Head of caudate nucleus (tissue), 42 donors: ENCODE measurements at regions not wholly inside any gene's neighbourhood (a gene's known extent, or its start where the extent isn't known, plus 50 kb on each side); places are given as distances from the start of the nearest gene placed in this dataset.
A peak's percentile ranks its signal among the peaks of the same experiment; 100 is the strongest.

Source experiments
- DNase-seq, 42 donors: peaks; one replicate each; pipeline versions ENCODE4 v3.0.0 to v3.0.0-alpha.2; 2020 to 2021; ENCODE audit warnings: mixed read lengths in 7 of 42
- intact Hi-C: fragments of 100-400 bp; cut with DNase I; formaldehyde crosslinking; loops from one replicate; pipeline ENCODE4 v1.15.0; 2022

DNA sequence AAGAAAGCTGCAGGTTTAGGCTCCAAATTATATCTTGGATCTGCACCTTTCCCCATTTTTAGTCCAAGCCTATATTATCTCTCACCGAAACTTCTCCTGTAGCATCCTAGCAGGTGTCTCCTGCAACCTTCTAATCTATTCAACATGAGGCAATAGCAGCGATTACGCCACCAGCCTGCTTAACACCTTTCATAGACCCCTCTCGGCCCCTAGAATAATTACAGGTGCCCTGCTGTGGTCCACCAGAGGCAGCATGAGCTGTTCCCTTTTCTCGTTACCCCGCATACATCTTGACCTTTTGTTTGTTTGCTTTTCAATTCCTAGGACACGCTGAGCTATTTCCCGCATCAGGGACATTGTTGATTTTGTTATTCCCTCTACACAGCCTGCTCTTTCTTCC is 361.9 kb downstream of the CYRIA start:
- intact Hi-C loops = no loop called here
- no peak for DNase-seq

DNA sequence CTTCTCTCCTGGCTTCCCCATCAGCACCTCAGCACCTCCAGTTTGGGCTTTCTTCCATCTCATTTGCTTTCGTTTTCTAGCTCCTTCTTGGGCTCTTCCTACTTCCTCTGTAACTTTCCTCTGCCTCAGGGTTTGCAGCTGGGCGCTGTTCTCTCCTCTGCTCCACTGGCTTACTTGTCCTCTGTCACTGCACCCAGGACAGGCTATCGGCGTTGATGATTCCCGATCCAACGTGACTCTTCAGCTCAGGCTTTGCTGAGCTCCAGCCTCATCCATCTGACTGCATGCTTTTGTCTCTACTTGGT is 362.4 kb downstream of the CYRIA start:
- intact Hi-C loops = no loop called here
- DNase-seq = peak in 1 of 42 donors; percentile 38

DNA sequence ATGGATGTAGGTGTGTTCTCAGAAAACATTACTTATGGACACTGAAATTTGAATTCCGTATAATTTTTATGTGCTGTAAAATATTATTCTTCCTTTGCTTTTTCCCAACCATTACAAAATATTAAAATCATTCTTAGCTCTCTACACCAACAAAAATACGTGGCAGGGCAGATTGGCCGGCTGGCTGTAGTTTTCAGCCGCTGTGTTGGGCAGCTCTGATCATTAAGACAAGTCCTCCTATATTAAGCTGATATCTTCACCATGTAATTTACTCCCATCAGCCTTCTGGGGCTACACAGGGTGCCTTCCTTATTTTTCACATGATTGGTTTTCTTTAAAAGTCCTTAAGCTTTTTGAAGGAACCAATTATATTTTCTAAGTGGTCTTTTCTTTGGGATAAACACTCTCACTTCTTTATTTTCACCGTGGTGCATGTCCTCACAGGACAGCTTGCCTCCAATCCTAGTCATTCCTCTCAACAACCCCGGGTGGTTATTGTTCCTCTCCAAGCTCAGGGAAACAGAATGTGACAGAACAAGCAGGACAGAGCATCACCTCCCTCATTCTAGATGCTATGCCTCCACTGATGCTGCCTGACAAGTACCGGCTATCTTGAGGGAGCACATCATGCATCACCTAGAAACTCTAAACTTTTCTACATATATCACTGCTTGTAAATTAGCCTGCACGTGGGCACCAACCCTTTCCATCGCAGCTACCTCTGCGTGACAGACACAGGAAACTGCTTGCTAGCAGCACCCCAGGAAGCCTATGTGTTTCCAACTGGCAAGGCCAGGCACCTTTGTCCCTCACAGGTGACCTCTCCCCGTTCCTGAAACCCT is 362.3 kb downstream of the MYCN start:
- DNase-seq = peak in 1 of 42 donors; percentile 24
- intact Hi-C loops = no loop called here

DNA sequence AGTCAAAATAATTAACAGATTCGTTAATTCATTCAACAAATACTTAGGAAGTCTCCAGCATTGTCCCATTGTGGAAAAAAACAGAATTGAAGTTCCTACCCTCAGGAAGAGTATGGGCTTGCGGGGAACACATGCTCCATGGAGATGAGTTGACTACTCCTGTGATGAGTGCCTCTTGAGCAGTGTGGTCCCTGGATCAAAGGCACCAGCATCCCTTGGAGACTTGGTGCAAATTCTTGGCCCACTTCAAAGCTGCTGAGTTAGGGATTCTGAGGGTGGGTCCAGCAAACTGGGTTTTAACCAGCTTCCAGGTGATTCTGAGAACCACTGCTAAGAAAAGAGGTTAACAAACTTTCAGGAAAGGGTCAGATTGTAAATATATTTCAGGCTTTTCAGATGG is 361.6 kb downstream of the MYCN start:
- peak in 2 of 42 donors; percentile 20 to 24 for DNase-seq
- intact Hi-C loops = no loop called here

DNA sequence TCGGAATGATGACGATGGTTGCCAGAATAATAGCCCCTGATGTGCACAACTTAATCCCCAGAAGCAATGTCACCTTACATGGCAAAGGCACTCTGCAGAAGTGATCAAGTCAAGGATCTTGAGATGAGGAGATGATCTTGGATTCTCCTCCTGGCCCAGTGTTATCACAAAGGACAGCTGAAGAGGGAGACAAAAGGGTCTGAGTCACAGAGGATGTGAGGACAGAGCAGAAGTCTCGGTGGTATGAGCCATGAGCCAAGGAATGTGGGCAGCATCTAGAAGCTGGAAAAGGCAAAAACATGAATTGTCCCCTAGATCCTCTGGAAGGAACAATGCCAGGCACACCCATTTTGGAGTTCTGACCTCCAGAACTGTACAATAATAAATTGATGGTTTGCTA is 358.5 kb downstream of the MYCN start:
- intact Hi-C loops = no loop called here
- peak in 1 of 42 donors; percentile 12 for DNase-seq

DNA sequence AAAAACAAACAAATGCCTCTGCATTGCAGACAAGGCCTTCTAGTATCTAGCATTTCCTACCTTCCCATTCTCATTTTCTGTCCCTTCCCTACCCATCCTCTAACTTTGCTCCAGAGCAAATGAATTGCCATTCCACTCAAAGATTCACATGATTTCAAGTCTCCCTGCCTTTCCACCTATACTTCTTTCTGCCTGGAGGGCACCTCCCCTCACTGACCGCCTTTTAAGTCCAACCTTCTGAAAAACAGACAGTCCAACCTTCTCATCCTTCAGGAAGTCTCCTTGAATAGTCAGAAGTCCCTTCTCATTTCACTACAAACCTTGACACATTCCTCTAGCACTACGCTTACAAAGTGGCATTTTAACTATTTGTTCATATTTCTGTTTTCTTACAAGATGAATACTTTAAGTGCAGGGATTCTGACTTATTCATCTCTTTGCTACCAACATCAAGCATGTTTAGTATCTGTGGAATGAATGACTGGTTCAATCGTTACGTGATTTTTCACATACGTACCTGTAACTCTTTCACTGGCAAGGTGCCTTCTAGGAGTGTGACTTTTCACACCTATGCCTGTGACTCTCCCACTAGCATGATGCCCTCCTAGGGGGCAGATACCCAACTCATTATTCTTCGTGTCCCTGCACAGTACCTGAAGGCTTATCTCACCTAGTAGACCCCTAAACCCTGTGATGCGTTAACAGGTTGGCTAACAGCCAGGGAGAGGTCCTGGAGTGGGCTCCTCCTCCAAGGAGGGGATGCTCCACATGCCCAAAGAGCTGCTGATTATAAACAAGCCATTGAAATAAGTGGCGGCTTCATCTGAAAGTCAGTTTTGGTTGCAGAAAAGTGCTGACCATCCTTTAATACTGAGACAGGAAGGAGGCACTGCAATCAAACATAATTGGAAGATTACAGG is 356.2 kb downstream of the MYCN start:
- intact Hi-C loops = no loop called here
- DNase-seq = peak in 1 of 42 donors; percentile 26

DNA sequence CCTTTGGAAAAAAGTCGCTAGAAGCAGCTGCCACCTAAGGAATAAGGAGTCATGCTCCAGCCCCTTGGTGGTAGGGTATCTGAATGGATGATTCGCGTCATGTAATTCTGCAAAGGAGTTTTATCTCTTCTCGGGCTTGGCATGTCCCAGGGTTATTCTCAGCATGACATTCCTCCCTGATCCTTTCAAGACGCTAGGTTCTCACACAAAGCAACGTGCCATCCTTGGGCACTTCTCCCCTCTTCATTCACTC is 355.6 kb downstream of the MYCN start:
- DNase-seq = peak in 1 of 42 donors; percentile 10
- intact Hi-C loops = no loop called here

DNA sequence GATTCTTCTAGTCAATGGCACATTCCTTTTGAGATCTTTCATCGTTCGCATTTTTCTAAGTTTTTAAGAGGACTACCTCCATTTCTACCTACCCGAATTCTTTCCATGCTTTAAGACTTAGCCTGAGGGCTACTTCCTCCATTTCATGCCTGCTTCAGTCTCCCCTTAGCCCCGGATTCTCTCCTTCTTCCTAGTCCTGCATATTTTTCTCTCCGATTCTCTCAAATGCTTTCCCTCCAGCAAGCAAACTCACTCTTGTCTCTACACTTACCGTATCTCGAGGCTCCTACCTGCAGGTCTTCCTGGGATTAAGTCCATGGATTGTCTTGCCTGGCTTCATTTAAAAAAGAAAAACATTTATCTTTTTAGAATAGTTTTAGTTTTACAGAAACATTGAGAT is 354.4 kb downstream of the MYCN start:
- DNase-seq = peak in 1 of 42 donors; percentile 5
- intact Hi-C loops = no loop called here

DNA sequence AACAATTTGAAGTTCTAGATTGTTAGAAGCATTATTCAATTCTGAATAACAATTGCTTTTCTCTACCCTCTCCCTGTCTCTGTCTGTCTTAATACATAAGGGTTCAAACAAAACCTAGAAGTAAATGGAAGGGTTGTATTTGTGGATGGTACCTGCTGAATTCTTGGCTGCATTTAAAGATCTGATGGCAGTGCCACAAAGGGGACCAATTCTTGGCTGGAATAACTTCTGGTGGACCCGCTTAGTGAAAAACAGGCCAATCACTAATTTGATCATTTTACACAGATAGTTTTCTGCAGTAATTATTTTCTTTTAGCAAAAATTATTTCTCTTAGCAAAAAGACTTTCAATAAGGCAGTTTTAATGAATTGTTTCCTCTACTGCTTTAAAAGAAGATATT is 353.5 kb downstream of the MYCN start:
- DNase-seq = peak in 1 of 42 donors; percentile 18
- intact Hi-C loops = no loop called here

DNA sequence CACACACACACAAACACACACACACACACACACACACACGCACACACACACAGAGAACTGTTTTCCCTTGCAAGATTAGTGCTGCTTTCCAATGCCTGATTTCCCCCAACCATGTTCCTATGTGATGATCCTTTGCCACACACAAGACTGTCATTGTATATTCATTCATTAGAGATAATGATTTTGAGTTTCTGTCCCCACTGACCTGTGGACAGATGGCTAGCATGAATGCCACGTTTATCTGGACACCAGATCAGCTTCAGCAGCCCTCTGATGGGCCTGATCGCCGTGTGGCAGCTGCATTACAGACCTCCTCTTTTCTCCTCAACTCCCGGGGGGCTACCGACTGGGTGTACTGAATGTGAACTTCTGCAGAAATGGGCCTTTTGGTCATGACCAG is 353.0 kb downstream of the MYCN start:
- peak in 1 of 42 donors; percentile 33 for DNase-seq
- intact Hi-C loops = no loop called here

DNA sequence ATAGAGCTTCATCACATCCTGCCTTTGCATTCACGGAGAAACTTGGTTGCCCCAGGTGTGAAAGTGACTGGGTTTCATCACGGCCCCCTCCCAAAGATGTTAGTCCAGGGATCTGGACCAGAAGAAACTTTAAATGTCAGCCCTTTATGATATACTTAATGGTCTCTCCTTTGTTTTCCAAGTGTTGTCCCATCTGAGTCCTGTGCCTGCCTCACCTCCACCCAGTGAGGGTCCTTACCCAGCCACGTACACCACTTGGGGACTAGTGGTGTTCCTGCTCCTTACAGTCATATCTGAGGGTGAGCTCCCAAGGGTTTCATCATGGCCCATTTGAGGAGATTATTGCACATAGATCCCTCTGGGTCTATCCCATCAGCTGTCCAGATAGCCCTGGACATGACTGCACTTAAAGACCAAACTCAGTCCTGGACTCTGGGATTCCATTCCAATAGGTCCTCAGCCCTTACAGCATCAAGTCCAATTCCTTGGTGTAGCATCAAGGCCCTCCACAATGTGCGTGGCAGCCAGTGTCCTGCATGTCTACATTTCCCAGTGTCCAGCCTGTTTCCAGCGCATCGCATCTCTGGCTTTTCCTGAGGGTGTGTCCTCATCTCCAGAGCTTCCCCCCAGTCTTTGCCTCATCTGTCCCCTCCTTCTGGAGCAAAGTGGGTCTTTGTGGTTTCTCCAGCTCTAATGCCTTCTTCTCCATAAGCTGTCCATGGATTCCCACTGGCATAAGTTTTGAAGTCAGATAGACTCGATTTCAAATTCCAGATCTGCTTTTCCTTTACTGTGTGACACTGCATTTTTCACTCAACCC is 351.6 kb downstream of the MYCN start:
- no peak for DNase-seq
- intact Hi-C loops = no loop called here

DNA sequence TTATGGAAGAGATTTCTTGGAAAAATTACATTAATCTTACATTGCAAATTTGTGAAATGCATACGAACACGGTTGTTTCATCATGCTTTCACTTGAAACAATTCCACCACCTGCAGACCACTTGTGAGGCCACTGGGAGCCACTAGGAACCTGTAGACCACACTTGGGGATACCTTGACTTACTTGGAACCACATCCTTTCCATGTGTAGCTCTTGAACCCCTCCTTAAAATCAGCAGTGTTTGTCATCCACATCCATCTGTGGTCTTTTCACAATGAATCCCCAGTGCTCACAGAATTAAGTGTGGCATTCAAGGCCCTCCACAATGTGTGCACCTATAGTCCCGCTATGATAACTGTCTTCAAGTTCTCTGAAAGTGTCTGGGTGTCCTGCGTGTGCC is 350.9 kb downstream of the MYCN start:
- DNase-seq = no peak
- intact Hi-C loops = no loop called here

DNA sequence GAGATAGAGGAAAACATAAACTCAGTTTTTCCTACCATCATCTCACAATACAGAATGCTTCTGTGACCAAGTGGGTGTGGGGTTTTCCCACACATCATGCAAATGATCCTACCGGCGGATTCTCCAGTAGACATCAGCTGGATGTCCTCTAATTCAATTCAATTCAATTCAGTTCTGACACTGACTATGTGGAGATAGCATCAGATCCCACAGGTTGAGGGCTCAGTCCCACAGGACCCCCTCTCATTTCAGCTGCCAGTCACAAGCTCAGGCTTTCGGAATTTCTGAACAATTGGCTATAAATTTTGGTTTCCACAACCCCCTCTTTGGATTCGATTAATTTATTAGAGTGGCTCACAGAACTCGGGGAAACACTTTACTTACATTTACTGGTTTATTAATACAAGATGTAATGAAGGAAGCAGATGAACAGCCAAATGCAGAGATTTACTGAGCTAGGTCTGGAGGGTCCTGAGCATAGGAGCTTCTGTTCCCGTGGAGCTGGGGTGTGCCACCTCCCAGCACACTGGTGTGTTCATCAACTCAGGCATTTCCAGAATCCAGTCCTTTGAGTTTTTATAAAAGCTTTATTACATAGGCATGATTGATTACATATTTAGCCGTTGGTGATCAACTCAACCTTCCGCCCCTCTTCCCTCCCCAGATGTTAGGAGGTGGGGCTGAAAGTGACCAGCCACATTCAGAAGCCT is 350.1 kb downstream of the MYCN start:
- intact Hi-C loops = no loop called here
- no peak for DNase-seq

DNA sequence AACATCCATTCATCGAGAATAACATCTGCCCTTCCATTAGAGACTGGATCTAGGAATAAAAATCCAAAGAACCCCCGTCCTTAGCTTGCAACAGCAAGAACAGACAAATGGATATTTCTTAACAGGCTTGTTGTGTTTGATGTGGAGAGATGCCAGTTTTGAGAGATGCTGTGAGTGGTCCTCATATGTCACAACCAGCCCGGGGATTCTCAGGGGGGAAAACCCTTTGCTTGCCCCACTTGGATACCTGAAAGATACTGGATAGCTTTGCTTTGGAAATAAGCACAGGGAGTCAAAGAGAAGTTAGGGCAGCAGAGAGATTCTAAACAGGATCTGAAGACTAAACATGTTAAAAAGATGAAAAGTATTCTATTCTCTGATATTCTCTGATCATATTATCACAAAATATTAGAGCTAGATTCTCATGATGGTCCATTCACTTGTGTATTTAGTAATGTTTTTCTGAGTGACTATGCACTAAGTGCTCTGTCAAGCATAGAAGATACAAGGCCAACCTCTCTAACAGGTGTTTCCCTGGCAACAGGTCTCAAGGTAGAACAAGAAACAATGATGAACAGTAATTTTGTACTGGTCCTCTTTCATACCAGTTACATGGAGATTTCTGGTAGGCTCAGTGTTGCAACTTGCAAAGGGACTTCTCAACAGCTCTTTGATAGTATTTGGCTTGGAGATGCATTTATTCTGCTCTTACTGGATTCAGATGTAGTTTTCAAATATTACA is 348.2 kb downstream of the MYCN start:
- intact Hi-C loops = no loop called here

DNA sequence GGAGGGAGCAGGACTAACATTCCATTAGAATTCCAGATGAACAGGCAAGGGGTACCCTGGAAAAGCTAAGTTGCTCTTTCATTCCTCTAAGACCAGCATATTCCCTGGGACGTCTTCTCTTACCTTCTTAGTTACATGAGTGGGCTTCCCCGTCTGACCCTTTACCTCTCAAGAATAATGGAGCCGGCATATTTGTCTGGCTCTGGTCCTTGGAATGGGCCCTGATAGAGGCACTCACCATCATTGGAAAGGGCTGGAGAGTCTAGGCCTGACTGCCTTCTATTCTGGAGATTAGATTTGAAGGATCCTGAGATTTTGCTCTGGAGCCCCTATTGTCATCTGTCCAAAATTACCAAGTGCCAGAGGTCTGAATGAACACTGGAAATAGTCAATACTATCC is 347.5 kb downstream of the MYCN start:
- no peak for DNase-seq
- intact Hi-C loops = no loop called here

More for the DNA sequence above, 348.2 kb downstream of the MYCN start:
- DNase-seq = no peak

DNA sequence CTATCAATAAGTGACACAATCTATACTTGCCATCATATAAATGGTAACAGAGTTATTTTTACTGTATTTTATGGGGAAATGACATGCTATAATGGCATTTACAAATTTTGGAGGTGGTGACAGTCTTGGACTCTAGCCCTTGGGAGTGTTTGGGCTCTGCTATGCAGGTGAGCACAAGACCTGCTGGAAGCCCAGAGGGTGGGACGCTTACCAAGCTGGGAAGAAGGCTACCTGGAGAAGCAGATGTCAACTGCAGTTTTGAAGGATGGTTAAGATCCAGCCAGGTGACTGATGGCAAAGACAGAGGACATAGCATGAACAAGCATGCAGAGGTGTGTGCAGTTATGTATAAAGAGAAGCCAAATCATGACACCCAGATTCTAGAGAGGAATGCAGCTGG is 346.9 kb downstream of the MYCN start:
- intact Hi-C loops = no loop called here
- DNase-seq = no peak

DNA sequence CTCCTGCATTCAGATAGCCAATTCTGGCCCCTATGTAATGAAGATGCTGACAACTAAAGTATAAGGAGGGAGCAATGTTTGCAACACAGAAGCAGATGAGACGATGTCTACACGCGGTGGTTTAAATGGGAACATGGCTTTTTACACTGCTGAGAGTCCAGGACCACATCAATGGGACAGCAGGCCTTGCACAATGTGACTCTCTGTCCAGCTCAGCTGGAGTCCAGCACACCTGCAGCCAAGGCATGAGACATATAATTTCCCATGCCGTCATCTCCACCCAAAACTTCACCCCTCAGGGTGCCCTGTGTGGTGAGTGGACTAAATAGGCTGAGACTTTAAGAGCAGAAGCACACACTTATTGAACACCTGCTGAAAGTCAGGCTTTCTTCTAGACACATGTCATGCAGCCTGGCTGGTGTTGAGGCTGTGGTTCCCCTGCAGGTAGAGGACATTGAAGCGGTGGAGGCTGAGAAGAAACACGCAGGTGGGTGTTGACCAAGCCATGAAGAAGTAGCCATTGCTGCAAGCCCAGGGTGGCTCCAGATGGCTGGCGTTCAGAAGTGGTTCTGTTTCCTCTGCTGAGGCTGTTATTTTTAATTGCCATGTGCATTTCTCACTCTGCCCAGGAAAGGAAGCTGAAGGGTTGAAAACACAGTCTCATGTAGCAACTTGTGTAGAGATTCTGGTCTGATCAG is 345.6 kb downstream of the MYCN start:
- intact Hi-C loops = no loop called here
- no peak for DNase-seq
